ENCODE measurements at regions not wholly inside any gene's neighbourhood (a gene's known extent, or its start where the extent isn't known, plus 50 kb on each side); places are given as distances from the start of the nearest gene placed in this dataset.

GRCh38 chr3:30269751-30270445 is 336.5 kb upstream of the TGFBR2 start:
- DNase-seq, result no peak

- DNase-seq, result no peak
These were observed 334.6 kb upstream of the TGFBR2 start for GRCh38 chr3:30271781-30272180.

GRCh38 chr3:30273304-30274072 is 332.9 kb upstream of the TGFBR2 start:
- DNase-seq, result no peak

GRCh38 chr3:30277494-30277893 is 328.9 kb upstream of the TGFBR2 start:
- no peak for DNase-seq

- DNase-seq, result no peak
These were observed 324.9 kb upstream of the TGFBR2 start for GRCh38 chr3:30281526-30281925.

GRCh38 chr3:30282154-30282696 is 324.2 kb upstream of the TGFBR2 start:
- DNase-seq, result no peak

- no peak for DNase-seq
These were observed 321.0 kb upstream of the TGFBR2 start for GRCh38 chr3:30285188-30286006.

- peak; percentile 41 for DNase-seq
These were observed 320.3 kb upstream of the TGFBR2 start for GRCh38 chr3:30286007-30286669.

GRCh38 chr3:30286811-30287210 is 319.6 kb upstream of the TGFBR2 start:
- no peak for DNase-seq

- DNase-seq, result no peak
These were observed 317.6 kb upstream of the TGFBR2 start for GRCh38 chr3:30288830-30289229.

GRCh38 chr3:30289324-30289723 is 317.1 kb upstream of the TGFBR2 start:
- DNase-seq, result peak; percentile 1

- no peak for DNase-seq
These were observed 316.6 kb upstream of the TGFBR2 start for GRCh38 chr3:30289766-30290165.

- no peak for DNase-seq
These were observed 315.9 kb upstream of the TGFBR2 start for GRCh38 chr3:30290479-30290878.

- peak; percentile 22 for DNase-seq
These were observed 314.1 kb upstream of the TGFBR2 start for GRCh38 chr3:30292192-30292893.

GRCh38 chr3:30293621-30294240 is 312.7 kb upstream of the TGFBR2 start:
- DNase-seq, result no peak

- peak; percentile 2 for DNase-seq
These were observed 312.1 kb upstream of the TGFBR2 start for GRCh38 chr3:30294241-30294667.

GRCh38 chr3:30297112-30297511 is 309.3 kb upstream of the TGFBR2 start:
- no peak for DNase-seq

GRCh38 chr3:30299674-30300385 is 306.6 kb upstream of the TGFBR2 start:
- DNase-seq, result peak; percentile 7

GRCh38 chr3:30300809-30301208 is 305.6 kb upstream of the TGFBR2 start:
- DNase-seq, result no peak

- DNase-seq, result peak; percentile 14
These were observed 304.4 kb upstream of the TGFBR2 start for GRCh38 chr3:30302027-30302426.

GRCh38 chr3:30303770-30304169 is 302.6 kb upstream of the TGFBR2 start:
- no peak for DNase-seq
